ENCODE measurements at regions not wholly inside any gene's neighbourhood (a gene's known extent, or its start where the extent isn't known, plus 50 kb on each side); places are given as distances from the start of the nearest gene placed in this dataset.

DNA sequence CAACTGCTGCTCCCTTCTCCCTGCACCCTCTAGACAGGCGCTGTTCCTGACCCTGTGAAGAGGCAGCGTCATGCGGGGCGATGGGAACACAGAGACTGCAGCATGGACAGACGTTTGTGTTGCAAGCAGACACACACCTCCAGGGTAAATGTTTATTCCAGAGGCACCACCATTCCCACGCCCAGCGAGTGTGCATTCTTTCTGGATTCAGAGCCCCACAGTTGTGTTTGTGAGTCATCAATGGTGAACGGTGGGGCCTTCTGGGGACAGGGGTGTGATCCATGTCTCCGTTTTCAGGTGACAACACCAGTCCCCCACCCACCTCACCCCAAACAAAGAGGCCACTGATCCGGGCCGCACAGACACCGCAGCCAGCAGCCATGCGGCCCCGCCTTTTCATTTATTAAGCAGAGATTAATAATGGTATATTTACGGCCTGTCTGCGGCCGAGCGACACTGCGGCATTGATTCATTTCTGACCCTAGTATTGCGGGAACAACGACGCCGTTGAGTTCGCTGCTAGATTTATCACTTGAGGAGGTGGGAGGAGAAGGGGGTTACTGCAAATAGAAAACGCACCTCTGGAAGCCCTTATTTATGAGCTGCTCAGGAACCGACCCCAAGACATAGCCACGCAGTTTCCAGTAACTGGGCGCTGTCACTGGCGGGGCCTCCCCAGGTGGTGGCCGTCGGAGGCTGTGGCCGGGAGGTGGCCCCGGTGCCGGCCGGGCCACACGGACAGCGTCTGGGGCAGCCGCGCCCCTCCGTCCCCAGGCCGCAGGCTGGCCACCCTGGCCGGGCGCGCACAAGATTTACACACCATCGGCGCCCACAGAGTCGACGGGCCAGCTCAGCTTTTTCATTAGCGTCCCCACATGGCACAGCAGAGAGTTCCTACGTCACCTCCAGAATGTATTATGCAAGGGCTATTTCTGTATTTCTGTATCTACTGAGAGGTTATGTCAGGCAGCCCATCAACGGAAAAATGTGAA lies 367.6 kb downstream of the THBS2 start:
- peaks cover 18% of the 10 kb centered on the region for H3K4me1 ChIP-seq (ENCODE audit: insufficient read depth, low read length)
- Mint-ChIP-seq H3K4me3 (no peak overlapping the region), H3K27ac (no peak overlapping the region), H3K27me3 (no peaks in the 10 kb centered on the region), H3K9me3 (no peaks in the 10 kb centered on the region), H3K36me3 (ENCODE audit: low read depth) (no peaks in the 10 kb centered on the region), H3K4me1 (ENCODE audit: low read depth) (peaks cover 11% of the 10 kb centered on the region)
- H3K27ac ChIP-seq (ENCODE audit: low read depth in 1 of 2, low read length in 2 of 2), result no peak overlapping the region
- H3K9me3 ChIP-seq (ENCODE audit: control insufficient read depth in 1 of 2, insufficient read depth in 1 of 2, low read length in 2 of 2), result no peaks in the 10 kb centered on the region
- DNase-seq, result peak in 1 of 14 experiments; percentile 26
- POLR2A ChIA-PET, result no interaction called here
- CTCF ChIA-PET, result no interaction called here
- intact Hi-C loops (cut with DNase I, micrococcal nuclease), result no loop called here
- H3K27me3 ChIP-seq (ENCODE audit: control insufficient read depth in 1 of 2, insufficient read depth in 2 of 2, low read length in 2 of 2), result no peaks in the 10 kb centered on the region
- no peak for ATAC-seq (ENCODE audit: poor library complexity)
- no peaks in the 10 kb centered on the region for H3K36me3 ChIP-seq (ENCODE audit: insufficient read depth, low read length)
- no peak overlapping the region for H3K4me3 ChIP-seq (ENCODE audit: low read length)
- TF ChIP-seq CTCF (IDR thresholded peaks at IDR 0.05), result no peak

GRCh38 chr6:168885196-168885595 lies 368.4 kb downstream of the THBS2 start:
- Mint-ChIP-seq H3K9me3 (no peaks in the 10 kb centered on the region), H3K4me1 (ENCODE audit: low read depth) (peaks cover 11% of the 10 kb centered on the region), H3K36me3 (ENCODE audit: low read depth) (no peaks in the 10 kb centered on the region), H3K4me3 (no peak overlapping the region), H3K27ac (no peak overlapping the region), H3K27me3 (no peaks in the 10 kb centered on the region)
- Histone ChIP-seq H3K36me3 (ENCODE audit: insufficient read depth, low read length) (no peaks in the 10 kb centered on the region), H3K9me3 (ENCODE audit: control insufficient read depth in 1 of 2, insufficient read depth in 1 of 2, low read length in 2 of 2) (no peaks in the 10 kb centered on the region), H3K27me3 (ENCODE audit: control insufficient read depth in 1 of 2, insufficient read depth in 2 of 2, low read length in 2 of 2) (peaks cover 0 to 2% of the 10 kb centered on the region in 2 experiments), H3K4me1 (ENCODE audit: insufficient read depth, low read length) (peaks cover 18% of the 10 kb centered on the region), H3K4me3 (ENCODE audit: low read length) (no peak overlapping the region), H3K27ac (ENCODE audit: low read depth in 1 of 2, low read length in 2 of 2) (no peak overlapping the region)
- TF ChIP-seq CTCF (IDR thresholded peaks at IDR 0.05), result no peak
- intact Hi-C loops (cut with DNase I, micrococcal nuclease), result no loop called here
- ChIA-PET POLR2A (no interaction called here), CTCF (no interaction called here)
- ATAC-seq (ENCODE audit: poor library complexity) (no peak), DNase-seq (peak in 1 of 14 experiments; percentile 21)

- no peaks in the 10 kb centered on the region for H3K9me3 ChIP-seq (ENCODE audit: control insufficient read depth in 1 of 2, insufficient read depth in 1 of 2, low read length in 2 of 2)
- no peaks in the 10 kb centered on the region for H3K27me3 Mint-ChIP-seq
- intact Hi-C loops (cut with DNase I, micrococcal nuclease), result loop anchor here (1.0 kb wide), 1 partner anchor 514 kb away; no protein-coding TSS in a partner anchor
- H3K4me1 Mint-ChIP-seq (ENCODE audit: low read depth), result peaks cover 11% of the 10 kb centered on the region
- no peaks in the 10 kb centered on the region for H3K9me3 Mint-ChIP-seq
- H3K36me3 ChIP-seq (ENCODE audit: insufficient read depth, low read length), result no peaks in the 10 kb centered on the region
- H3K4me1 ChIP-seq (ENCODE audit: insufficient read depth, low read length), result peaks cover 18% of the 10 kb centered on the region
- ChIA-PET CTCF (no interaction called here), POLR2A (no interaction called here)
- H3K27ac Mint-ChIP-seq, result peak overlapping the region; percentile 89
- H3K4me3 Mint-ChIP-seq, result peak overlapping the region; percentile 88
- peak overlapping the region in 1 of 2 donors; percentile 14 for H3K27ac ChIP-seq (ENCODE audit: low read depth in 1 of 2, low read length in 2 of 2)
- ATAC-seq (ENCODE audit: poor library complexity), result peak; percentile 92
- H3K4me3 ChIP-seq (ENCODE audit: low read length), result peak overlapping the region; percentile 54
- no peaks in the 10 kb centered on the region for H3K36me3 Mint-ChIP-seq (ENCODE audit: low read depth)
- TF ChIP-seq CTCF (IDR thresholded peaks at IDR 0.05), result peak; percentile 93
- DNase-seq, result peak; percentile 54 to 86 (median 76)
- peaks cover 0 to 2% of the 10 kb centered on the region in 2 experiments for H3K27me3 ChIP-seq (ENCODE audit: control insufficient read depth in 1 of 2, insufficient read depth in 2 of 2, low read length in 2 of 2)
Measured at GRCh38 chr6:168884646-168885086, 369.0 kb downstream of the THBS2 start.
